DOHH2 (cell line): ENCODE measurements at regions not wholly inside any gene's neighbourhood (a gene's known extent, or its start where the extent isn't known, plus 50 kb on each side); places are given as distances from the start of the nearest gene placed in this dataset.

ENCODE experiments used
- H3F3A ChIP-seq: fragments of 200-600 bp; sonication (generic), shearing (Covaris generic); 2 replicates; pipeline ENCODE4 v1.6.0; 2016; ENCODE audit warnings: antibody characterized with exemption, mild to moderate bottlenecking; ENCODE audit not compliant: control insufficient read depth, insufficient read depth
- H3K27ac ChIP-seq: fragments of 200-600 bp; sonication (generic); 2 replicates; pipeline ENCODE4 v1.5.1; 2014; ENCODE audit warnings: low read depth, mild to moderate bottlenecking, low read length, moderate library complexity
- H3K27me3 ChIP-seq: fragments of 200-600 bp; sonication (generic); 2 replicates; pipeline ENCODE4 v1.6.1; 2014; ENCODE audit warnings: mild to moderate bottlenecking, low read length, mixed read lengths; ENCODE audit not compliant: control insufficient read depth
- H3K36me3 ChIP-seq: fragments of 200-600 bp; sonication (generic); 2 replicates; pipeline ENCODE4 v1.6.1; 2014; ENCODE audit warnings: mild to moderate bottlenecking, low read length, moderate library complexity, mixed read lengths; ENCODE audit not compliant: control insufficient read depth
- H3K4me1 ChIP-seq: fragments of 200-600 bp; sonication (generic); 2 replicates; pipeline ENCODE4 v1.6.1; 2014; ENCODE audit warnings: mild to moderate bottlenecking, low read length, mixed read lengths; ENCODE audit not compliant: control insufficient read depth
- H3K4me2 ChIP-seq: fragments of 200-600 bp; sonication (generic); 2 replicates; pipeline ENCODE4 v1.6.0; 2014; ENCODE audit warnings: mild to moderate bottlenecking, low read length, moderate library complexity
- H3K4me3 ChIP-seq: fragments of 200-600 bp; sonication (generic); 2 replicates; pipeline ENCODE4 v1.5.1; 2014; ENCODE audit warnings: mild to moderate bottlenecking, low read length, mixed read lengths
- H3K79me2 ChIP-seq: fragments of 200-600 bp; sonication (generic); 2 replicates; pipeline ENCODE4 v1.6.1; 2014; ENCODE audit warnings: mild to moderate bottlenecking, low read length, mixed read lengths; ENCODE audit not compliant: control insufficient read depth
- H3K9me2 ChIP-seq: fragments of 200-600 bp; sonication (generic); replicated peaks from 2 replicates; pipeline ENCODE4 v1.6.1; 2014; ENCODE audit warnings: mild to moderate bottlenecking, low read length, mixed read lengths; ENCODE audit not compliant: control insufficient read depth
- H3K9me3 ChIP-seq: fragments of 200-600 bp; sonication (generic); 2 replicates; pipeline ENCODE4 v1.6.1; 2014; ENCODE audit warnings: antibody characterized with exemption, low read length, mixed read lengths; ENCODE audit not compliant: control insufficient read depth, insufficient read depth
- H4K20me1 ChIP-seq: fragments of 200-600 bp; sonication (generic); 2 replicates; pipeline ENCODE4 v1.6.0; 2014; ENCODE audit warnings: low read depth, mild to moderate bottlenecking, antibody characterized with exemption, low read length, moderate library complexity; ENCODE audit not compliant: control insufficient read depth, insufficient read depth
- CTCF ChIP-seq: fragments of 200-600 bp; sonication (generic); IDR thresholded peaks from one replicate; pipeline ENCODE4 v1.5.1; 2014; ENCODE audit warnings: antibody characterized with exemption, mild to moderate bottlenecking, low read depth, low read length; ENCODE audit not compliant: poor library complexity, severe bottlenecking
- EZH2phosphoT487 ChIP-seq: fragments of 200-600 bp; sonication (generic); IDR thresholded peaks from 2 replicates; pipeline ENCODE4 v1.6.1; 2017; ENCODE audit warnings: borderline replicate concordance, mild to moderate bottlenecking, antibody characterized with exemption, low read length, moderate library complexity, mixed read lengths

GRCh38 chr4:128553686-128554515, 255.6 kb upstream of the JADE1 start:
- no peaks in the 10 kb centered on the region for H3K36me3 ChIP-seq
- peak overlapping the region; percentile 29; the same call in 1 of the 2 replicates for H3K4me2 ChIP-seq
- no peaks in the 10 kb centered on the region for H3F3A ChIP-seq
- H3K27me3 ChIP-seq = peaks cover 37% of the 10 kb centered on the region
- no peaks in the 10 kb centered on the region for H3K4me1 ChIP-seq
- H4K20me1 ChIP-seq = no peaks in the 10 kb centered on the region
- H3K27ac ChIP-seq = no peak overlapping the region
- TF ChIP-seq EZH2phosphoT487 (no peak), CTCF (no peak)
- no peaks in the 10 kb centered on the region for H3K79me2 ChIP-seq
- H3K9me2 ChIP-seq = no peaks in the 10 kb centered on the region
- no peak overlapping the region for H3K4me3 ChIP-seq
- H3K9me3 ChIP-seq = no peaks in the 10 kb centered on the region

GRCh38 chr4:128552586-128552907, 257.0 kb upstream of the JADE1 start:
- Histone ChIP-seq H3K27ac (no peak overlapping the region), H3K4me1 (no peaks in the 10 kb centered on the region)
- TF ChIP-seq EZH2phosphoT487 (no peak), CTCF (no peak)

GRCh38 chr4:128551280-128551679, 258.2 kb upstream of the JADE1 start:
- H3K27me3 ChIP-seq = peaks cover 37% of the 10 kb centered on the region
- no peak overlapping the region for H3K4me3 ChIP-seq
- no peaks in the 10 kb centered on the region for H3F3A ChIP-seq
- no peaks in the 10 kb centered on the region for H3K36me3 ChIP-seq
- no peak overlapping the region for H3K4me2 ChIP-seq
- TF ChIP-seq CTCF (no peak), EZH2phosphoT487 (no peak)
- H3K9me3 ChIP-seq = no peaks in the 10 kb centered on the region
- H3K79me2 ChIP-seq = no peaks in the 10 kb centered on the region
- no peaks in the 10 kb centered on the region for H3K9me2 ChIP-seq
- H3K27ac ChIP-seq = no peak overlapping the region
- no peaks in the 10 kb centered on the region for H4K20me1 ChIP-seq
- no peaks in the 10 kb centered on the region for H3K4me1 ChIP-seq

More at GRCh38 chr4:128552586-128552907, 257.0 kb upstream of the JADE1 start:
- Histone ChIP-seq H3K36me3 (no peaks in the 10 kb centered on the region), H3K4me3 (no peak overlapping the region), H3K27me3 (peaks cover 37% of the 10 kb centered on the region), H3K79me2 (no peaks in the 10 kb centered on the region), H4K20me1 (no peaks in the 10 kb centered on the region), H3K4me2 (no peak overlapping the region), H3K9me3 (no peaks in the 10 kb centered on the region), H3F3A (no peaks in the 10 kb centered on the region), H3K9me2 (no peaks in the 10 kb centered on the region)
